CD4-positive, alpha-beta T cell (primary cell): ENCODE measurements at regions not wholly inside any gene's neighbourhood (a gene's known extent, or its start where the extent isn't known, plus 50 kb on each side); places are given as distances from the start of the nearest gene placed in this dataset.
"Not testable (repeated sequence)": the region's sequence is repeated elsewhere in the genome, so short reads cannot be mapped to it uniquely, and the experiment has no call there.

ENCODE experiments used
- ATAC-seq: fragments of 200-7000 bp; cut with Tn5 transposase; one replicate; pipeline ENCODE4 v1.10.0; 2022; ENCODE audit warnings: mild to moderate bottlenecking; ENCODE audit not compliant: poor library complexity
- CTCF ChIA-PET: fragments of 350-600 bp; sonication (Branson Sonifier 250); formaldehyde crosslinking; loops from one replicate; lab custom pipeline; 2021; ENCODE audit warnings: antibody characterized with exemption, inconsistent platforms; lab: Charles Lee
- POLR2A ChIA-PET: fragments of 350-600 bp; sonication (Branson Sonifier 250); formaldehyde crosslinking; loops from one replicate; lab custom pipeline; 2021; ENCODE audit warnings: antibody characterized with exemption, inconsistent platforms; lab: Charles Lee
- DNase-seq, 14 experiments: peaks; one replicate each; pipeline ENCODE4 v3.0.0-alpha.2; 2013 to 2020; ENCODE audit warnings: mixed read lengths in 2 of 14
- H3K27ac ChIP-seq, 2 donors: one replicate each; pipeline versions ENCODE4 v1.5.1 to v1.7.0; 2013; ENCODE audit warnings: low read length in 2 of 2, low read depth in 1 of 2, mild to moderate bottlenecking in 1 of 2
- H3K27me3 ChIP-seq, 2 experiments: 1 replicate in 1 of 2; 2 replicates in 1 of 2; pipeline versions ENCODE4 v1.6.1 to v1.7.0; 2013; ENCODE audit warnings: low read length in 2 of 2, control low read depth in 1 of 2, mild to moderate bottlenecking in 1 of 2, moderate library complexity in 1 of 2; ENCODE audit not compliant: insufficient read depth in 2 of 2, control insufficient read depth in 1 of 2
- H3K36me3 ChIP-seq: one replicate; pipeline ENCODE4 v1.6.1; 2013; ENCODE audit warnings: low read length, control low read depth; ENCODE audit not compliant: insufficient read depth
- H3K4me1 ChIP-seq: one replicate; pipeline ENCODE4 v1.6.1; 2013; ENCODE audit warnings: low read length, control low read depth; ENCODE audit not compliant: insufficient read depth
- H3K4me3 ChIP-seq: one replicate; pipeline ENCODE4 v1.5.1; 2013; ENCODE audit warnings: mild to moderate bottlenecking, low read length, moderate library complexity
- H3K9me3 ChIP-seq, 2 experiments: 1 replicate in 1 of 2; 2 replicates in 1 of 2; pipeline versions ENCODE4 v1.6.1 to v1.7.0; 2013; ENCODE audit warnings: low read length in 2 of 2, mild to moderate bottlenecking in 2 of 2, control low read depth in 1 of 2, moderate library complexity in 1 of 2; ENCODE audit not compliant: control insufficient read depth in 1 of 2, insufficient read depth in 1 of 2
- H3K27ac Mint-ChIP-seq: one replicate; pipeline ENCODE4 v1.8.0; 2020; ENCODE audit warnings: mixed read lengths
- H3K27me3 Mint-ChIP-seq: one replicate; pipeline ENCODE4 v1.8.0; 2021; ENCODE audit warnings: mixed read lengths
- H3K36me3 Mint-ChIP-seq: one replicate; pipeline ENCODE4 v1.8.0; 2021; ENCODE audit warnings: low read depth, mixed read lengths
- H3K4me1 Mint-ChIP-seq: one replicate; pipeline ENCODE4 v1.8.0; 2021; ENCODE audit warnings: low read depth, mixed read lengths
- H3K4me3 Mint-ChIP-seq: one replicate; pipeline ENCODE4 v1.8.0; 2020; ENCODE audit warnings: mild to moderate bottlenecking, mixed read lengths
- H3K9me3 Mint-ChIP-seq: one replicate; pipeline ENCODE4 v1.8.0; 2020; ENCODE audit warnings: mixed read lengths
- CTCF ChIP-seq: fragments of 200-600 bp; IDR thresholded peaks from one replicate; pipeline ENCODE4 v1.8.0; 2022; ENCODE audit warnings: antibody characterized with exemption, mild to moderate bottlenecking
- intact Hi-C, 2 experiments: fragments of 100-400 bp; cut with DNase I in 1 of 2; cut with micrococcal nuclease in 1 of 2; formaldehyde crosslinking; loops; one replicate each; pipeline versions ENCODE4 v1.15.1 to v1.9.0; 2023 to 2025; cut with DNase I, micrococcal nuclease

- Mint-ChIP-seq H3K4me3 (no peak overlapping the region), H3K27me3 (no peaks in the 10 kb centered on the region), H3K27ac (no peak overlapping the region), H3K36me3 (no peaks in the 10 kb centered on the region), H3K9me3 (peaks cover 6% of the 10 kb centered on the region), H3K4me1 (no peaks in the 10 kb centered on the region)
- TF ChIP-seq CTCF = no peak
- Histone ChIP-seq H3K27me3 (no peaks in the 10 kb centered on the region), H3K36me3 (no peaks in the 10 kb centered on the region), H3K9me3 (no peaks in the 10 kb centered on the region), H3K4me1 (no peaks in the 10 kb centered on the region), H3K4me3 (no peak overlapping the region), H3K27ac (no peak overlapping the region)
- DNase-seq (no peak), ATAC-seq (no peak)
- intact Hi-C loops = no loop called here
- ChIA-PET CTCF (no interaction called here), POLR2A (no interaction called here)
These were observed 1920.0 kb upstream of the RAG2 start for GRCh38 chr11:38517991-38518390.

GRCh38 chr11:38512830-38513229 is 1914.8 kb upstream of the RAG2 start:
- H3K27me3 ChIP-seq, ATAC-seq, H3K4me1 Mint-ChIP-seq, H3K4me3 Mint-ChIP-seq, intact Hi-C loops, H3K36me3 Mint-ChIP-seq, H3K4me1 ChIP-seq, DNase-seq, POLR2A ChIA-PET, H3K4me3 ChIP-seq, H3K27ac Mint-ChIP-seq, CTCF ChIA-PET, H3K27me3 Mint-ChIP-seq, H3K9me3 ChIP-seq, H3K36me3 ChIP-seq, H3K27ac ChIP-seq: not testable (repeated sequence)
- H3K9me3 Mint-ChIP-seq = peaks cover 10% of the 10 kb centered on the region

GRCh38 chr11:38510041-38510440 is 1912.0 kb upstream of the RAG2 start:
- ATAC-seq (no peak), DNase-seq (no peak)
- Histone ChIP-seq H3K27ac (no peak overlapping the region), H3K27me3 (no peaks in the 10 kb centered on the region), H3K9me3 (peaks cover 0 to 9% of the 10 kb centered on the region in 2 experiments), H3K36me3 (no peaks in the 10 kb centered on the region), H3K4me3 (no peak overlapping the region), H3K4me1 (no peaks in the 10 kb centered on the region)
- Mint-ChIP-seq H3K27ac (no peak overlapping the region), H3K27me3 (no peaks in the 10 kb centered on the region), H3K9me3 (peaks cover 11% of the 10 kb centered on the region), H3K36me3 (no peaks in the 10 kb centered on the region), H3K4me3 (no peak overlapping the region), H3K4me1 (no peaks in the 10 kb centered on the region)
- intact Hi-C loops = no loop called here
- CTCF ChIA-PET = no interaction called here
- TF ChIP-seq CTCF = no peak
- POLR2A ChIA-PET = no interaction called here

- intact Hi-C loops = no loop called here
- H3K27ac ChIP-seq = no peak overlapping the region
- no peaks in the 10 kb centered on the region for H3K27me3 ChIP-seq
- no peak overlapping the region for H3K27ac Mint-ChIP-seq
- H3K4me3 Mint-ChIP-seq = no peak overlapping the region
- peaks cover 3% of the 10 kb centered on the region for H3K9me3 Mint-ChIP-seq
- H3K36me3 Mint-ChIP-seq = no peaks in the 10 kb centered on the region
- no peaks in the 10 kb centered on the region for H3K27me3 Mint-ChIP-seq
- TF ChIP-seq CTCF = no peak
- H3K4me3 ChIP-seq = no peak overlapping the region
- peaks cover 0 to 29% of the 10 kb centered on the region in 2 experiments for H3K9me3 ChIP-seq
- ChIA-PET CTCF (no interaction called here), POLR2A (no interaction called here)
- no peaks in the 10 kb centered on the region for H3K4me1 ChIP-seq
- DNase-seq = no peak
- ATAC-seq = no peak
- H3K36me3 ChIP-seq = no peaks in the 10 kb centered on the region
- H3K4me1 Mint-ChIP-seq = no peaks in the 10 kb centered on the region
These were observed 1905.8 kb upstream of the RAG2 start for GRCh38 chr11:38503876-38504275.
